ENCODE measurements at regions not wholly inside any gene's neighbourhood (a gene's known extent, or its start where the extent isn't known, plus 50 kb on each side); places are given as distances from the start of the nearest gene placed in this dataset.

DNA sequence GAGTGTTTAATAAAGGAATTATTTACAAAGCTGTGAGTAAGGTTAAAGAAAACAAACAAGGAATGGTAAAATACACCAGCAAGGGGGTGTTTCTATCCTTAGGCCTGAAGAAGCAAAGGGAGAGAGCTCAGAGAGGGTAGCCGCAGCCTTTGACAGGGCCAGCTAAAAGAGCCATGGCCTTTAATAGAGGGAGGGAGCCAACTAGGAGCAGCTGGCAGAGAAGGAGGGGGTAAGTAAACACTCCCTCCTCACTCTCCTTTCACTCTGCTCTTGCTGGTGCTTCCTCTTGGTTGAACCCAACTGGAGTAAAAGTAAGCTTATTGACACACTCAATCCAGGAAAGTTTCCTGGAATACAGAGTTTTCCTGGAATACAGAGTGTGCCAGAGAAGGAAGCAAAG, 87.5 kb downstream of the CH25H start:
- no peak for DNase-seq (ENCODE audit: low spot score)
- Mint-ChIP-seq H3K4me1 (ENCODE audit: low read depth) (peaks cover 2% of the 10 kb centered on the region), H3K27ac (no peak overlapping the region), H3K4me3 (ENCODE audit: low read depth) (no peak overlapping the region), H3K36me3 (ENCODE audit: low read depth) (no peaks in the 10 kb centered on the region), H3K9me3 (no peaks in the 10 kb centered on the region), H3K27me3 (ENCODE audit: low read depth) (peaks cover 31% of the 10 kb centered on the region)
- intact Hi-C loops (cut with micrococcal nuclease): no loop called here

DNA sequence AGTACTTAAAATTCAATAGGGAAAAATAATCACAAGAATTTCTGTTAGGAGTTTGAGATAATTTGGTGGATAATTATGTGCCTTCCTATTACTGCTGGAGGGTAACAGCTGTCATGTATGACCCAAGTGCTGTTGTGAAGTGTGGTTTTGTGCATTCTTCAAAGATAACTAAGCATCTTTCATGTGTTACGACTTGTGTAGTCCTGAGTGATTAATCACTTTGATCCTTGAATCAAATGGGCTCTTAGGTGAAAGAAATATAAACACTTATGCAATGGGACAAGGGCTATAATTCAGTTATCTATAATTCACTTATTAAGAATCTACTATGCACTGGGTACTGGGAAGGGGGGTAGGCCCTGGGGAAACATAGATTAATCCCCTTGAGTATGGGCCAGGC, 89.0 kb downstream of the CH25H start:
- Mint-ChIP-seq H3K4me1 (ENCODE audit: low read depth) (peaks cover 2% of the 10 kb centered on the region), H3K27me3 (ENCODE audit: low read depth) (peaks cover 35% of the 10 kb centered on the region), H3K27ac (no peak overlapping the region), H3K4me3 (ENCODE audit: low read depth) (no peak overlapping the region), H3K36me3 (ENCODE audit: low read depth) (no peaks in the 10 kb centered on the region), H3K9me3 (no peaks in the 10 kb centered on the region)
- intact Hi-C loops (cut with micrococcal nuclease): no loop called here
- DNase-seq (ENCODE audit: low spot score): no peak

DNA sequence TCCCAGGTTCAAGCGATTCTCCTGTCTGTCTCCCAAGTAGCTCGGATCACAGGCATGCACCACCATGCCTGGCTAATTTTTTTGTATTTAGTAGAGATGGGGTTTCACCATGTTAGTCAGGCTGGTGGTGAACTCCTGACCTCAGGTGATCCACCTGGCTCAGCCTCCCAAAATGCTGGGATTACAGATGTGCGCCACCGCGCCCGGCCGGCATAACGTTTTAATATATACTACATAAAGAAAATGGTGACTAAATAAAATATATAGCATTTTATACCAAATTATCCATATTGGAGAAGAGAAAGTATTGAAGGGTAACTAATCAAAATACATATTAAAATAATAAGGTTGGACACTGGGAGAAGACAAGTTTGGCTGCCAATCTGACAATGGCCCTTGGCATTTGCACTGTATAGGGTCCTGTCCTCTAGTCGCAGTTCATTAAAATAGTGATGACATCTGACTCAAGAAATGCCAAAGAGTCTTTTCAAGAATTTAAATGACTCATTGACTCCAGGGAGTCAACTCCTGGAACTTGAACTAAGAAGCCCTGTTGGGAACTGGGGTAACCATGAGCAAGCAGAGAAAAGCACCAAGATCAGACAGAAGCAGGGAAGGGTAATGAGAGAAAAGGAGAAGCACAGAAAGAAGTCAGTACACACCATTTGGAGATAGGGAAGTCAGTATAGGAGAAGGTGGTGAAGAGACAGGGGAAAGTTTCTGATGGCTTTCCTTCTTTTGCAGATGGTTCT, 91.1 kb downstream of the CH25H start:
- no peaks in the 10 kb centered on the region for H3K4me1 Mint-ChIP-seq (ENCODE audit: low read depth)
- no peak for DNase-seq (ENCODE audit: low spot score)
- peaks cover 37% of the 10 kb centered on the region for H3K27me3 Mint-ChIP-seq (ENCODE audit: low read depth)
- no peaks in the 10 kb centered on the region for H3K9me3 Mint-ChIP-seq
- no peaks in the 10 kb centered on the region for H3K36me3 Mint-ChIP-seq (ENCODE audit: low read depth)
- intact Hi-C loops (cut with micrococcal nuclease): no loop called here
- H3K4me3 Mint-ChIP-seq (ENCODE audit: low read depth): no peak overlapping the region
- no peak overlapping the region for H3K27ac Mint-ChIP-seq

DNA sequence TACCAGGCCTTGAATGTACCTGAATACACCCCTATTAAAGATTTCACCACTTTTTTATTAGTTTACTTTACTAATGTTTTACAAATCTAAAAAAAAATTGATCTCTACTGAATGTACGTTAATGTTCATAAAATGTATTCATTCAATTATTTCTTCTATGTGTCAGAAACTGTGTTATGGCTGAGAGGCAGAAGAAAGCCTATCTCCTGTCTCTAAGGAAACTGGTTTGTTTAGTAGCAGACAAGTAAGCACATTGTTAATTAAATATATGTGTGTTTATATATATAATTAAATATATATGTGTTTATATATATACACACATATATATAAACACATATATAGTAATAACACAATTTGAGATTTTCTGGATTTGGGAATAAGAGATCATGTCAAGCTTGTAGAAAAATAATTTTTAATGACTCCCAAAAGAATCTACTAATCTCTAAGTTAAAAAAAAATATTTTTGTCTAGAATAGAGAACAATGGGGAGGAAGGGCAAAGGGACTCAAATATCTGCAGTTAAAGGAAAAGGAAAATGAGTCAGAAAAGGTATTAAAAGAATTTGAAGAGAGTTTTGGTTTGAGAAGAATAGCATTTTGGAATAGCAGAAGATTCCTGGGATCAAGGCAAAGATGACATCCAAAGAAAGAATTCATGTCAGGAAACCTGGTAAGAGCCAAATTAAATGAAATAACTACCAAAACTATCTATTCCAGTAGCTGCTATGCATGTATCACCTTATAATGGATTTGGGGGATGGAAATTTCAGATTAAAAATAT, 92.1 kb downstream of the CH25H start:
- intact Hi-C loops (cut with micrococcal nuclease): no loop called here
- H3K4me3 Mint-ChIP-seq (ENCODE audit: low read depth): no peak overlapping the region
- no peaks in the 10 kb centered on the region for H3K36me3 Mint-ChIP-seq (ENCODE audit: low read depth)
- no peak overlapping the region for H3K27ac Mint-ChIP-seq
- peaks cover 34% of the 10 kb centered on the region for H3K27me3 Mint-ChIP-seq (ENCODE audit: low read depth)
- no peaks in the 10 kb centered on the region for H3K9me3 Mint-ChIP-seq
- DNase-seq (ENCODE audit: low spot score): no peak
- H3K4me1 Mint-ChIP-seq (ENCODE audit: low read depth): peaks cover 2% of the 10 kb centered on the region

DNA sequence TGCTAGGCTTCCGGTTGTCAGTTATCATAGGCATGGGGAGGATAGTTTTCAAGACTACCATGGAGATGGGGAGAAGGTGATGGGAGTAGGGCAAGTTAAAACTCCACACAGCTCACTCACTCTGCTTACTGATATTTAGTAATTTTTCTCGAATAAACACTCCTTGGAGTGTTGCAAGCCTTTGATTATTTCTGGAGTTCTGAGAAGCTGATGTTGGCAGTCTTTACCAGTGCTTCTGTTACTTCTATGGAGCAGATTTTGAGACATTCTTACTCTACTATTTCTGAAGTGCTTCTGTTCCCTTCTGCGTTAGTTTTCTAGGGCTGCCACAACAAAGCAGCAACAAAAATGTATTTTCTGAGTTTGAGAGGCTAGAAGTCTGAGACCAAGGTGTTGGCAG, 104.4 kb downstream of the CH25H start:
- no peak overlapping the region for H3K4me3 Mint-ChIP-seq (ENCODE audit: low read depth)
- H3K36me3 Mint-ChIP-seq (ENCODE audit: low read depth): no peaks in the 10 kb centered on the region
- H3K9me3 Mint-ChIP-seq: no peaks in the 10 kb centered on the region
- H3K27me3 Mint-ChIP-seq (ENCODE audit: low read depth): peaks cover 5% of the 10 kb centered on the region
- no peak for DNase-seq (ENCODE audit: low spot score)
- intact Hi-C loops (cut with micrococcal nuclease): no loop called here
- peaks cover 4% of the 10 kb centered on the region for H3K4me1 Mint-ChIP-seq (ENCODE audit: low read depth)
- H3K27ac Mint-ChIP-seq: no peak overlapping the region

DNA sequence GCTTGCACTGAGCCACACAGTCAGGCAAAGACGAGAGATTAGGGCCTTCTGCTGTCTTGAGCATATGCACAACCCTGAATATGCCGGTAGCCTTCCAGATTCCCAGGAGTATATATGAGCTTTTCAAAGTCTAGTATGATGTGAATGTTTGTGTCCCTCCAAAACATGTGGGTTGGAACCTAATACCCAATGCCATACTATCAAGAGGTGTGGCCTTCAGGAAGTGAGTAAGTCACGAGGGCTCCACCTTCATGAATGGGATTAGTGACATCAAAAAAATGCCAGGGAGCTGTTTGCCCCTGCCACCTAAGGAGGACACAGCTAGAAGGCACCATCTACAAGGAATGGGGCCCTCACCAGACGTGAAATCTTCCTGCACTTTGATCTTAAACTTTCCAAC, 105.2 kb downstream of the CH25H start:
- peaks cover 4% of the 10 kb centered on the region for H3K4me1 Mint-ChIP-seq (ENCODE audit: low read depth)
- H3K27me3 Mint-ChIP-seq (ENCODE audit: low read depth): peaks cover 5% of the 10 kb centered on the region
- no peak overlapping the region for H3K27ac Mint-ChIP-seq
- no peak overlapping the region for H3K4me3 Mint-ChIP-seq (ENCODE audit: low read depth)
- intact Hi-C loops (cut with micrococcal nuclease): no loop called here
- no peaks in the 10 kb centered on the region for H3K36me3 Mint-ChIP-seq (ENCODE audit: low read depth)
- no peaks in the 10 kb centered on the region for H3K9me3 Mint-ChIP-seq
- DNase-seq (ENCODE audit: low spot score): no peak

DNA sequence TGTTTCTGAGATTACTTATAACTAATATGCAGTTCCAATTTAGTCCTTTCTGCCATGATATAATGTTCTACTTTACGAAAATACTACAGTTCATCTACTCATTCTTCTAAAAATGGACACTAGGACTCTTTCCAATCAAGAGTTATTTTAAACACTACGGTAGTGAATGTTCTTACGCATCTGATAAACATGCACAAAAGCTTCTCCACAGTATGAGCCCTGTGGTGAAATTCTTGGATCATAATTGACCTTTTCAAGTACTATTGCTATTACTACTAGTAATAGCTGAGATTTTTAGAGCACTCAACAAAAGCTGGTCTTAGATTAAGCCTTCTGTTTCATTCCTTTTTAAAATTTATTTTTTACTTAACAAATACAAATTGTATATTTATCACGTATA, 106.4 kb downstream of the CH25H start:
- Mint-ChIP-seq H3K27ac (no peak overlapping the region), H3K4me3 (ENCODE audit: low read depth) (no peak overlapping the region), H3K9me3 (no peaks in the 10 kb centered on the region), H3K4me1 (ENCODE audit: low read depth) (peaks cover 4% of the 10 kb centered on the region), H3K27me3 (ENCODE audit: low read depth) (peaks cover 2% of the 10 kb centered on the region), H3K36me3 (ENCODE audit: low read depth) (no peaks in the 10 kb centered on the region)
- no peak for DNase-seq (ENCODE audit: low spot score)
- intact Hi-C loops (cut with micrococcal nuclease): no loop called here

DNA sequence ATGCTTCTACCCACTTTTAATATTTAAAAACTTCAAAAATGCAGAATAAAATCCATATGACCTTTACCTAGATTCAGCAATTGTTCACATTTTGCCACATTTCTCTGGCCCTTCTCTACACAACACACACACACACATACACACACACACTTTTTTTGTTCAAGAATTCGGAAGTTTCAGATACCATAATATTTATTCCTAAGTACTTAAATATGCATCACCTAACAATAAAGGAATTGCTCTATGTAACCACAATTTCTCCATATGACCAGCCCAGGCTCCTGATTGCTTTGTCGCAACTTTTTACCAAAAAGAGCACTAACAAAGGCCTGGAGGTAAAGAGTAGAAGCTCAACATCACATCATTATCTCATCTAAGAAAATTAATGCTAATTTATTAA, 106.6 kb downstream of the FAS start:
- intact Hi-C loops (cut with micrococcal nuclease): no loop called here
- Mint-ChIP-seq H3K4me1 (ENCODE audit: low read depth) (peaks cover 6% of the 10 kb centered on the region), H3K4me3 (ENCODE audit: low read depth) (no peak overlapping the region), H3K27me3 (ENCODE audit: low read depth) (no peaks in the 10 kb centered on the region), H3K9me3 (no peaks in the 10 kb centered on the region), H3K36me3 (ENCODE audit: low read depth) (no peaks in the 10 kb centered on the region), H3K27ac (no peak overlapping the region)
- DNase-seq (ENCODE audit: low spot score): no peak

DNA sequence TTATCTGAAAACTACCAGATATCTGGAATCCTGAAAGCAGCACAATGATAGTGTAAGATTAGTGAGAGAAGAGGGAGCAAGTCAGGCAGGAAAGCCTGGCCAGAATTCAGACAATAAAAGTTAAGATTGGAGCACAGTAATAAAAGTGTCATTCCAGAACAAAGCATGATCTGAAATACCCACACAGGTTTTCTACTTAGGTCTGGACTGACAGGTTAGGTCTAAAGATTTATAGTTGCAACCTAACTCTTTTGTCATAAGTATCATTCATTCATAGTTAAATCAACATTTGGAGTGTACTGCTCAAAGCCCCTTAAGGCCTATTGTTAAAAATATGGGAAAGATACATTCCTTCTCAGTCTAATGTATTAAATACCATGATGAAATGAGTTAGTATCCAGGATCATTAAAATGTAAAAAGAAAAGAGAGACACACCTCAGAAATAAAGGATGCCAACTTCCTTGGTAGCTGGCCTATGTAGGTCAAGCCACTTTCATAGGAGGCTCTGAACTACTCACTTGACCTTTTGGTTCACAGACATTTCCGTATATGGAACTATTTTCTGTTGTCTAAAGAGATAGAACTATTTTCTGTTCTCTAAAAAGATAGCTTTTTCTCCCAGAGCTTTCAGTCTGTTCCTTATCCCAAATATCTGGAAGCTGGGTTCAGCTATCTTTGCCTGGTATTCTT, 105.2 kb downstream of the FAS start:
- no peak for DNase-seq (ENCODE audit: low spot score)
- H3K36me3 Mint-ChIP-seq (ENCODE audit: low read depth): no peaks in the 10 kb centered on the region
- no peaks in the 10 kb centered on the region for H3K9me3 Mint-ChIP-seq
- no peak overlapping the region for H3K27ac Mint-ChIP-seq
- H3K27me3 Mint-ChIP-seq (ENCODE audit: low read depth): no peaks in the 10 kb centered on the region
- no peak overlapping the region for H3K4me3 Mint-ChIP-seq (ENCODE audit: low read depth)
- intact Hi-C loops (cut with micrococcal nuclease): no loop called here
- peaks cover 11% of the 10 kb centered on the region for H3K4me1 Mint-ChIP-seq (ENCODE audit: low read depth)

DNA sequence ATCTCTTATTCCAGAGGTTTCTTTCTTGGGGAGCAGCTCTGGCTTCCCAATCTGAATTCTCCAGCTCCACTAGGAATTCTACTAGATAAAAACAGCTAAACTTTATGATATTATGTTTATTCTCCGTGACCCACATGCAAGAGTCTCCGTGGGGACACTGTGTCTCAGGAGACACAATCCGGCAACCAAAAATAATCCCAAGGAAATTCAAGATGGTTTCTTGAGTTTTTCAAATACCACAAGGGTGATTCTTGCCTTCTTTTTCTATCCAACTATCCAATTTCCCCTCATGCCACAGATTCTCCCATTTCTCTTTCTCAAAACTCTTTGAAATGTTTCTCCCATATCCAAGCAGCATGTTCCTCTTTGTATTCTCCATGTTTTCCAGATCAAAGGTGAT, 103.1 kb downstream of the FAS start:
- Mint-ChIP-seq H3K4me1 (ENCODE audit: low read depth) (peaks cover 8% of the 10 kb centered on the region), H3K36me3 (ENCODE audit: low read depth) (no peaks in the 10 kb centered on the region), H3K4me3 (ENCODE audit: low read depth) (no peak overlapping the region), H3K9me3 (no peaks in the 10 kb centered on the region), H3K27ac (no peak overlapping the region), H3K27me3 (ENCODE audit: low read depth) (no peaks in the 10 kb centered on the region)
- DNase-seq (ENCODE audit: low spot score): no peak
- intact Hi-C loops (cut with micrococcal nuclease): loop anchor here (1.0 kb wide), 1 partner anchor 9 kb away; no protein-coding TSS in a partner anchor

DNA sequence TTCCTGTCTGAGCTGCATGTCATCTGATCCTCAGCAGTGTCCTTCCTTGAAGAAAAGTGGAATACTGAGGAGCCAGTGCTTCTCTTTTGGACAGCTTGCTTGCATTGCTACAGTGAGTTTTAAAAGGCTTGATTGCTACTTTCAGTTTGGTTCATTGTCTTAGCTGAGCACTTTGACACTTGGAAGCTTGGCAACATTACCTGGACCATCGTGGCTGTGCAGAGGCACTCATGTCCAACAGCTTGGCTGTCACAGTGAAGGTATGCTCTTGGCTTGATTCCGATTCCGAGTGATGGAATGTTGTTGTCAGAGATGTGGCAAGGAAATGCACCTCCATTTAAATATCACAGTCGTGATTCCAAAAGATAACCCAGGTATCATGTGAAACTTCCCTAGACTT, 102.4 kb downstream of the FAS start:
- Mint-ChIP-seq H3K4me1 (ENCODE audit: low read depth) (peaks cover 9% of the 10 kb centered on the region), H3K9me3 (no peaks in the 10 kb centered on the region), H3K36me3 (ENCODE audit: low read depth) (no peaks in the 10 kb centered on the region), H3K27me3 (ENCODE audit: low read depth) (no peaks in the 10 kb centered on the region), H3K4me3 (ENCODE audit: low read depth) (no peak overlapping the region), H3K27ac (no peak overlapping the region)
- intact Hi-C loops (cut with micrococcal nuclease): loop anchor here (1.0 kb wide), 1 partner anchor 9 kb away; no protein-coding TSS in a partner anchor
- no peak for DNase-seq (ENCODE audit: low spot score)

DNA sequence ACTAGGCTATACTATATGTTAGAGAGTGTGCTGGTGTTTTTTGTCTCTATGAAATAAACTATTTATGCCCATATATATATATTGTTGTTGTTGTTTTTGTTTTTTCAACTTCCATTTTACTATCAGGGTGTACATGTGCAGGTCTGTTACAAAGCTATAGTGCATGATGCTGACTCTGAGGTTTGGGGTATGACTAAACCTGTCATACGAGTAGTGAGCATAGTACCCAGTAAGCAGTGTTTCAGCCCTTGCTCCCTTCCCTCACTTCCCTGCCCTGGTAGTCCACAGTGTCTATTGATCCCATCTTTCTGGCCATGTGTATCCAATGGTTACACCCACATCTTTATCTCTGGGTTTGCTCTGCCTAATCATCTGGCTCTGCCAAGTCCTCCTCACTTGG, 101.8 kb downstream of the FAS start:
- no peaks in the 10 kb centered on the region for H3K27me3 Mint-ChIP-seq (ENCODE audit: low read depth)
- no peak for DNase-seq (ENCODE audit: low spot score)
- H3K36me3 Mint-ChIP-seq (ENCODE audit: low read depth): no peaks in the 10 kb centered on the region
- H3K4me3 Mint-ChIP-seq (ENCODE audit: low read depth): no peak overlapping the region
- no peaks in the 10 kb centered on the region for H3K9me3 Mint-ChIP-seq
- H3K27ac Mint-ChIP-seq: no peak overlapping the region
- peaks cover 9% of the 10 kb centered on the region for H3K4me1 Mint-ChIP-seq (ENCODE audit: low read depth)
- intact Hi-C loops (cut with micrococcal nuclease): no loop called here

DNA sequence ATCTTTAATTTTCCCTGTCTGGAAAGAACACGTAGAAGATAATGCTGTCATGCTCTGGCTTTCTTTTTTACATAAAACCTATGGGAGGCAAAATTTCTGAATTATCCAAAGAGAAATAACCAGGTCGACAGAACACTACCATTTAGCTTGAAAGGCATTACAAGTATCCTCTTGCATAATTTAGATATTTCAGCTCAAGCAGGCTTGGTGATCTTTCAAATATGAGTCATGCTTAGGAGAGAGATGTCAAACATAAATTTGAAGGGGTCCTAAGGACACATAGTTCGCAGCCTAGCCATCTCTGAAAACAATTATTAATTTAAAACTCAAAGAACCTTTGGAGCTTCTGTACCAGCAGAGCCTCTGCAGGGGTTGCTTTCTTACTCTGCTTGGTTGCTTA, 100.9 kb downstream of the FAS start:
- intact Hi-C loops (cut with micrococcal nuclease): no loop called here
- H3K4me3 Mint-ChIP-seq (ENCODE audit: low read depth): no peak overlapping the region
- DNase-seq (ENCODE audit: low spot score): no peak
- no peaks in the 10 kb centered on the region for H3K36me3 Mint-ChIP-seq (ENCODE audit: low read depth)
- no peaks in the 10 kb centered on the region for H3K27me3 Mint-ChIP-seq (ENCODE audit: low read depth)
- H3K9me3 Mint-ChIP-seq: no peaks in the 10 kb centered on the region
- H3K27ac Mint-ChIP-seq: no peak overlapping the region
- H3K4me1 Mint-ChIP-seq (ENCODE audit: low read depth): peaks cover 9% of the 10 kb centered on the region
